OCI-M1 (cell line): ENCODE measurements at regions not wholly inside any gene's neighbourhood (a gene's known extent, or its start where the extent isn't known, plus 50 kb on each side); places are given as distances from the start of the nearest gene placed in this dataset.

ENCODE experiments used
- DNase-seq: peaks from one replicate; lab custom pipeline; 2025; lab: John Stamatoyannopoulos, UW

- DNase-seq = no peak
Measured at GRCh38 chr5:3278643-3279042, 317.0 kb upstream of the IRX1 start.

- DNase-seq = no peak
Measured at GRCh38 chr5:3277590-3278196, 317.9 kb upstream of the IRX1 start.

- DNase-seq = no peak
Measured at GRCh38 chr5:3276896-3277295, 318.7 kb upstream of the IRX1 start.

- no peak for DNase-seq
Measured at GRCh38 chr5:3269395-3270169, 326.1 kb upstream of the IRX1 start.

- DNase-seq = no peak
Measured at GRCh38 chr5:3268760-3269330, 326.8 kb upstream of the IRX1 start.

GRCh38 chr5:3266861-3267260, 328.8 kb upstream of the IRX1 start:
- no peak for DNase-seq

GRCh38 chr5:3265936-3266335, 329.7 kb upstream of the IRX1 start:
- DNase-seq = no peak

- DNase-seq = no peak
Measured at GRCh38 chr5:3265131-3265885, 330.3 kb upstream of the IRX1 start.

GRCh38 chr5:3262451-3262850, 333.2 kb upstream of the IRX1 start:
- DNase-seq = no peak

GRCh38 chr5:3261081-3261480, 334.6 kb upstream of the IRX1 start:
- DNase-seq = no peak

- DNase-seq = no peak
Measured at GRCh38 chr5:3258050-3258449, 337.6 kb upstream of the IRX1 start.

GRCh38 chr5:3252235-3252634, 343.4 kb upstream of the IRX1 start:
- DNase-seq = no peak

- DNase-seq = no peak
Measured at GRCh38 chr5:3251784-3252183, 343.8 kb upstream of the IRX1 start.

GRCh38 chr5:3249401-3249800, 346.2 kb upstream of the IRX1 start:
- DNase-seq = peak; percentile 3

GRCh38 chr5:3237276-3237868, 358.3 kb upstream of the IRX1 start:
- no peak for DNase-seq

- no peak for DNase-seq
Measured at GRCh38 chr5:3234566-3234965, 361.1 kb upstream of the IRX1 start.

- no peak for DNase-seq
Measured at GRCh38 chr5:3230941-3231340, 364.7 kb upstream of the IRX1 start.

GRCh38 chr5:3230254-3230653, 365.4 kb upstream of the IRX1 start:
- no peak for DNase-seq

GRCh38 chr5:3226196-3226920, 369.3 kb upstream of the IRX1 start:
- DNase-seq = no peak

GRCh38 chr5:3225201-3225960, 370.3 kb upstream of the IRX1 start:
- no peak for DNase-seq

- DNase-seq = no peak
Measured at GRCh38 chr5:3222924-3223323, 372.7 kb upstream of the IRX1 start.
